Ishikawa (cell line): ENCODE measurements at regions not wholly inside any gene's neighbourhood (a gene's known extent, or its start where the extent isn't known, plus 50 kb on each side); places are given as distances from the start of the nearest gene placed in this dataset.

Experiments
- CEBPB ChIP-seq: IDR thresholded peaks from 2 replicates; pipeline ENCODE4 v1.6.1; 2012
- CREB1 ChIP-seq: IDR thresholded peaks from 2 replicates; pipeline ENCODE4 v1.6.1; 2012; ENCODE audit warnings: low read depth
- EGR1 ChIP-seq: IDR thresholded peaks from 2 replicates; pipeline ENCODE4 v1.6.1; 2012
- EP300 ChIP-seq: IDR thresholded peaks from 2 replicates; pipeline ENCODE4 v1.6.1; 2012; ENCODE audit warnings: borderline replicate concordance
- FOXM1 ChIP-seq: IDR thresholded peaks from 2 replicates; pipeline ENCODE4 v1.6.1; 2012; ENCODE audit warnings: low read depth, borderline replicate concordance
- NFIC ChIP-seq: IDR thresholded peaks from 2 replicates; pipeline ENCODE4 v1.6.1; 2012
- RAD21 ChIP-seq: IDR thresholded peaks from 2 replicates; pipeline ENCODE4 v1.6.1; 2012; ENCODE audit warnings: low read depth
- REST ChIP-seq: IDR thresholded peaks from 2 replicates; pipeline ENCODE4 v1.6.1; 2012; ENCODE audit warnings: low read depth, mild to moderate bottlenecking
- TAF1 ChIP-seq: IDR thresholded peaks from 2 replicates; pipeline ENCODE4 v1.6.1; 2012; ENCODE audit warnings: low read depth, mild to moderate bottlenecking
- TCF12 ChIP-seq: IDR thresholded peaks from 2 replicates; pipeline ENCODE4 v1.6.1; 2012; ENCODE audit warnings: low read depth
- TEAD4 ChIP-seq: IDR thresholded peaks from 2 replicates; pipeline ENCODE4 v1.6.1; 2012
- USF1 ChIP-seq: IDR thresholded peaks from 2 replicates; pipeline ENCODE4 v1.6.1; 2012
- YY1 ChIP-seq: IDR thresholded peaks from 2 replicates; pipeline ENCODE4 v1.6.1; 2012; ENCODE audit warnings: low read depth
- ZBTB7A ChIP-seq: IDR thresholded peaks from 2 replicates; pipeline ENCODE4 v1.6.1; 2012; ENCODE audit warnings: low read depth
- TF ChIP-seq, protein P1 (sequence below): IDR thresholded peaks from 2 replicates; pipeline ENCODE4 v1.6.1; 2012

- TF ChIP-seq RAD21 = no peak
- TF ChIP-seq EGR1 = no peak
- no peak for TF ChIP-seq YY1
- no peak for TF ChIP-seq TAF1
- TF ChIP-seq, protein P1, sequence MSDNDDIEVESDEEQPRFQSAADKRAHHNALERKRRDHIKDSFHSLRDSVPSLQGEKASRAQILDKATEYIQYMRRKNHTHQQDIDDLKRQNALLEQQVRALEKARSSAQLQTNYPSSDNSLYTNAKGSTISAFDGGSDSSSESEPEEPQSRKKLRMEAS = no peak
- TF ChIP-seq REST = no peak
- TF ChIP-seq EP300 = no peak
Observed at GRCh38 chr7:69105092-69105491, 493.2 kb upstream of the AUTS2 start.

DNA sequence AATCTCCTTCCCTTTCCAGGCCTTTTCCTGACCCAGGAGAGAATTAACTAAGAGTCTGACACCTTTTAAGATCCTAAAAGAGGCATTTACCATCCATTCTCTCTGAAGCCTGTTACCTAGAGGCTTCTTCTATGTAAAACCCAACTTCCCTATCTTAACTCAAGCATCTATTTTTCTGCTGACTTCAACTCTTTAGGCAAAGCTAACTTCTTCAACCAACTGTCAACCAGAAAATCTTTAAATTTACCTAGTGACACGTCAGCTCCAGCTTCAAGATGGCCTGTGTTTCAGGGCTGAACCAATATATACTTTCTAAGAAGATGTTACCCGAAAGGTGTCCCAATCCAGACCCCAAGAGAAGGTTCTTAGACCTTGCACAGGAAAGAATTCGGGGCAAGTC lies 492.3 kb upstream of the AUTS2 start:
- no peak for TF ChIP-seq TCF12
- TF ChIP-seq EGR1 = no peak
- TF ChIP-seq TAF1 = no peak
- TF ChIP-seq USF1 = no peak
- TF ChIP-seq, protein P1 = no peak
- no peak for TF ChIP-seq CREB1
- no peak for TF ChIP-seq RAD21
- TF ChIP-seq CEBPB = no peak
- TF ChIP-seq ZBTB7A = no peak
- TF ChIP-seq TEAD4 = no peak
- TF ChIP-seq FOXM1 = no peak
- TF ChIP-seq YY1 = no peak
- no peak for TF ChIP-seq REST
- TF ChIP-seq NFIC = no peak
- TF ChIP-seq EP300 = no peak

GRCh38 chr7:69108097-69108496 lies 490.2 kb upstream of the AUTS2 start:
- TF ChIP-seq USF1 (no peak), NFIC (no peak), TEAD4 (no peak), REST (no peak), YY1 (no peak), TAF1 (no peak), RAD21 (no peak), FOXM1 (no peak), EGR1 (no peak)
- TF ChIP-seq, protein P1 = no peak

DNA sequence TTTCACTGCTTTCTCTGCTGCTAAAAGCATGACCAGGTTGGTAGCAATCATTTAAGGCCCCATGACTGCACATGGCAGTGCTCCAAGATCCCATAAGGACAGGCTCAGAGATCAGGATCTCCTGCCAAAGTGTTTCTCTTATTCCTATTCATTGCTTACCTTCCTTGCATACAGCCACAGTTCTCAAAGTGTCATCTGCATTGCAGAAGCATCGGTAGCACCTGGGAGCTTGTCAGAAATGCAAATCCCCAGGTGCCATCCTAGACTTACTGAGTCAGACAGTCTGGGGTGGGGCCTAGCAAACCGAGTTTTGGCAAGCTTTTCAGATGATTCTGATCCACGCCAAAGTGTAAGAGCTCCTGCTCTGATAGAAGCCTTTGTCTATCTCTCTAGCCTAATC lies 489.0 kb upstream of the AUTS2 start:
- TF ChIP-seq FOXM1 (no peak), EP300 (no peak), CREB1 (no peak), ZBTB7A (no peak), TEAD4 (no peak), YY1 (no peak), CEBPB (no peak), NFIC (no peak), EGR1 (no peak), USF1 (no peak), TAF1 (no peak), REST (no peak), RAD21 (no peak), TCF12 (no peak)
- TF ChIP-seq, protein P1 = no peak
